ENCODE measurements at regions not wholly inside any gene's neighbourhood (a gene's known extent, or its start where the extent isn't known, plus 50 kb on each side); places are given as distances from the start of the nearest gene placed in this dataset.

DNA sequence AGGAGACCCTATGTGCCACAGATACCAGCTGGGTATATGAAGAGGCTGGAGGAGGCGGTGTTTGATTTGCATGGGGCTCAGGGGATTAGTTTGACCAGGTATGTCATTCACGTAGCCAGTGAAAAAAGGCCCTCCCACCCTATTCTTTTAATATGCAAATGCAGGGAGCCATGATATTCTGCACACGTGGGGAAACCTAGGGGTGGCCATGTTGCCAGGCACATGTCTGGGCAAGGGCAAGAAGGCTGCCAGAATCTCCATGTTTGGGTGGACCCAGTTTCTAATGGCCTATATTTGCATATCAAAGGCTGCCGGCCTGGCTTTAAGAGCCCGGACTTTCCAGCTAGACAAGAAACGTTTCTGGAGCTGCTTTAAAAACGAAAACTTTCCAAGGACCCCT lies 60.4 kb downstream of the SOX4 start:
- TF ChIP-seq, protein P1, sequence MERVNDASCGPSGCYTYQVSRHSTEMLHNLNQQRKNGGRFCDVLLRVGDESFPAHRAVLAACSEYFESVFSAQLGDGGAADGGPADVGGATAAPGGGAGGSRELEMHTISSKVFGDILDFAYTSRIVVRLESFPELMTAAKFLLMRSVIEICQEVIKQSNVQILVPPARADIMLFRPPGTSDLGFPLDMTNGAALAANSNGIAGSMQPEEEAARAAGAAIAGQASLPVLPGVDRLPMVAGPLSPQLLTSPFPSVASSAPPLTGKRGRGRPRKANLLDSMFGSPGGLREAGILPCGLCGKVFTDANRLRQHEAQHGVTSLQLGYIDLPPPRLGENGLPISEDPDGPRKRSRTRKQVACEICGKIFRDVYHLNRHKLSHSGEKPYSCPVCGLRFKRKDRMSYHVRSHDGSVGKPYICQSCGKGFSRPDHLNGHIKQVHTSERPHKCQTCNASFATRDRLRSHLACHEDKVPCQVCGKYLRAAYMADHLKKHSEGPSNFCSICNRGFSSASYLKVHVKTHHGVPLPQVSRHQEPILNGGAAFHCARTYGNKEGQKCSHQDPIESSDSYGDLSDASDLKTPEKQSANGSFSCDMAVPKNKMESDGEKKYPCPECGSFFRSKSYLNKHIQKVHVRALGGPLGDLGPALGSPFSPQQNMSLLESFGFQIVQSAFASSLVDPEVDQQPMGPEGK (CRISPR knock-in tag; IDR thresholded peaks at IDR 0.05; ENCODE audit: borderline replicate concordance): no peak
- TF ChIP-seq ZFP3 (CRISPR knock-in tag; IDR thresholded peaks at IDR 0.05) (no peak), ESRRG (CRISPR knock-in tag; IDR thresholded peaks at IDR 0.05) (no peak), TOX (CRISPR knock-in tag; IDR thresholded peaks at IDR 0.05; ENCODE audit: borderline replicate concordance) (no peak), ZFP30 (CRISPR knock-in tag; IDR thresholded peaks at IDR 0.05) (no peak), ISL1 (CRISPR knock-in tag; IDR thresholded peaks at IDR 0.05) (no peak), ZNF8 (CRISPR knock-in tag; IDR thresholded peaks at IDR 0.05) (no peak)
- TF ChIP-seq, protein P2, sequence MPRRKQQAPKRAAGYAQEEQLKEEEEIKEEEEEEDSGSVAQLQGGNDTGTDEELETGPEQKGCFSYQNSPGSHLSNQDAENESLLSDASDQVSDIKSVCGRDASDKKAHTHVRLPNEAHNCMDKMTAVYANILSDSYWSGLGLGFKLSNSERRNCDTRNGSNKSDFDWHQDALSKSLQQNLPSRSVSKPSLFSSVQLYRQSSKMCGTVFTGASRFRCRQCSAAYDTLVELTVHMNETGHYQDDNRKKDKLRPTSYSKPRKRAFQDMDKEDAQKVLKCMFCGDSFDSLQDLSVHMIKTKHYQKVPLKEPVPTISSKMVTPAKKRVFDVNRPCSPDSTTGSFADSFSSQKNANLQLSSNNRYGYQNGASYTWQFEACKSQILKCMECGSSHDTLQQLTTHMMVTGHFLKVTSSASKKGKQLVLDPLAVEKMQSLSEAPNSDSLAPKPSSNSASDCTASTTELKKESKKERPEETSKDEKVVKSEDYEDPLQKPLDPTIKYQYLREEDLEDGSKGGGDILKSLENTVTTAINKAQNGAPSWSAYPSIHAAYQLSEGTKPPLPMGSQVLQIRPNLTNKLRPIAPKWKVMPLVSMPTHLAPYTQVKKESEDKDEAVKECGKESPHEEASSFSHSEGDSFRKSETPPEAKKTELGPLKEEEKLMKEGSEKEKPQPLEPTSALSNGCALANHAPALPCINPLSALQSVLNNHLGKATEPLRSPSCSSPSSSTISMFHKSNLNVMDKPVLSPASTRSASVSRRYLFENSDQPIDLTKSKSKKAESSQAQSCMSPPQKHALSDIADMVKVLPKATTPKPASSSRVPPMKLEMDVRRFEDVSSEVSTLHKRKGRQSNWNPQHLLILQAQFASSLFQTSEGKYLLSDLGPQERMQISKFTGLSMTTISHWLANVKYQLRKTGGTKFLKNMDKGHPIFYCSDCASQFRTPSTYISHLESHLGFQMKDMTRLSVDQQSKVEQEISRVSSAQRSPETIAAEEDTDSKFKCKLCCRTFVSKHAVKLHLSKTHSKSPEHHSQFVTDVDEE (CRISPR knock-in tag; IDR thresholded peaks at IDR 0.05): no peak
